HG03159 (cell line): ENCODE measurements at regions not wholly inside any gene's neighbourhood (a gene's known extent, or its start where the extent isn't known, plus 50 kb on each side); places are given as distances from the start of the nearest gene placed in this dataset.

Experiments
- ATAC-seq: cut with Tn5 transposase; IDR thresholded peaks from one replicate; pipeline ENCODE4 v1.9.1; 2021; ENCODE audit warnings: mild to moderate bottlenecking, moderate library complexity; ENCODE audit not compliant: unreplicated experiment

DNA sequence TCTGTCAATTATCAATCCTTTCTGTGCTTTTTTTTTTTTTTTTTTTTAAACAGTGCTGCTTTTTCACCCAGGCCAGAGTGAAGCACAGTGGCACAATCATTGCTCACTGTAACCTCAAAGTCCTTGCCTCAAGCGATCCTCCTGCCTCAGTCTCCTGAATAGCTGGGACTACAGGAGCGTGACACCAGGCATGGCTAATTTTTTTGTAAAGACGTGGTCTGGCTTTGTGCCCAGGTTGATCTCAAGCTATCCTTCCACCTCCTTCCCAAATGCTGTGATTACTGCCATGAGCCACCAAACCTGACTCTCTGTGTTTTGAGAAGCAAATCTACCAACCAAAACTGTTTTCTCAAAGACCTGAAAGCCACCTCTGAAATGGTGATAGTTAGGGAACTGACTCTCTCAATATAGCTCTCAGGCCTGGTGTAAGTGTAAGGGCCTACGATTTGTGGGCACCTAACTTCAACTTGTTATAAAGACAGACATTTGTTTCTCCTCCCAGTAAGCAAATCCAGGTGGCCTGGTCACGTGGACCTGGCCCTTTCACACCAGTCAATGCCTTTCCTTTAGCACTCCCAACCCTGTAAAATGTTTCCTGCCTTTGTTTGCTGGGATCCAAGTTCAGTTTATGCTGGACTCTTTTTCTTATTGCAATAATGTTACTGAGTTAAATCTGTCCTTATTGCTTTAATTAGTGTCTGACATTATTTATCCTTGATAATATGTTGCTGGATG lies 2015.9 kb downstream of the PCDH7 start:
- no peak for ATAC-seq

DNA sequence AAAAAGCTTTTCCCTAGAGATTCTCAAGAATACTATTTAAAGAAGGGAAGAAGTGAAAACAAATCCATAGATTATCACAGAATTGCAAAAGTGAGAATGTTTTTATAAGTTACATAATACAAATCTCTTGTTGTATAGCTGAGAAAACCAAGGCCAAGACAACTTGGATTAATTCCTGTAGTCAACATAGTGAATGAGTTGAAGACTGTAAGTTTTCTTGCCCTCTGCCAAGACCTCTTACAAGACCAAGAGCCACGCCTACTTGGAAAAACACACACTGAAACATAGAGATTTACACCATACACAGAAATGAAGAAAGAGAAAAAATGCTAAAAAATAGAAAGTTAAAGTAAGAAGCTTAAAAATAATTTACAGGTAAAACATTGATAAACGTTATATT lies 2024.0 kb downstream of the PCDH7 start:
- no peak for ATAC-seq

DNA sequence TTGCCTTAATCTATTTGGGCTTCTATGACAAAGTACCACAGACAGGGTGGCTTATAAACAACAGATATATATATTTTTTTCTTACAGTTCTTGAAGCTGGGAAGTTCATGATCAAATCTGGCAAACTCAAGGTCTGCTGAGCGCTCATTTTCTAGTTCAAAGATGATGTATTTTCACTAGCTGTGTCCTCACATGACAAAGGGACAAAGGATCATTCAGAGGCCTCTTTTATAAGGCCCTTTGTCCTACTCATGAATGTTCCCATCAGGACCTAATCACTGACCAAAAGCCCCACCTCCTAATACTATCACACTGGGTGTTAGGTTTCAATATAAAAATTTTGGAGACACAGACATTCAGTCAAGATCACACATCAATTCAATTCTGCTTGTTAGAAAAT lies 2025.2 kb downstream of the PCDH7 start:
- no peak for ATAC-seq

DNA sequence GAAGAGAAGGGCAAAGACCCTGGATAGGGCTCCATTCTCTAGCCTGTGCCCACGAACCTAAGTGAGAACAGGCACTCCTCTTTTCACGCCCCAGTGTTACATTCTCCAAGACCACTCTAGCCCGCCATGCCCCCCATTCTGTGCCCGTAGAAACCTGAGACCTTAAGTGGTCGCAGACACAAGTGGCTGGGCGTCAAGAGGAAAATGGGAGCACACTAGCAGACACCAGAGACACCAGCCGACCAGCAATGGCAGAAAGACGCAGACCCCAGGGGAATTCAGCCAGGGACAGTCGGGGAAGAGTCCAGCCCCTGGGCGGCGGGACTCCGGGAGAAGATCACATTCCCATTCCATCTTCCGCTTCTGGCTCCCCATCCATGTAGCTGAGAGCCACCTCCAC lies 2027.9 kb downstream of the PCDH7 start:
- no peak for ATAC-seq

DNA sequence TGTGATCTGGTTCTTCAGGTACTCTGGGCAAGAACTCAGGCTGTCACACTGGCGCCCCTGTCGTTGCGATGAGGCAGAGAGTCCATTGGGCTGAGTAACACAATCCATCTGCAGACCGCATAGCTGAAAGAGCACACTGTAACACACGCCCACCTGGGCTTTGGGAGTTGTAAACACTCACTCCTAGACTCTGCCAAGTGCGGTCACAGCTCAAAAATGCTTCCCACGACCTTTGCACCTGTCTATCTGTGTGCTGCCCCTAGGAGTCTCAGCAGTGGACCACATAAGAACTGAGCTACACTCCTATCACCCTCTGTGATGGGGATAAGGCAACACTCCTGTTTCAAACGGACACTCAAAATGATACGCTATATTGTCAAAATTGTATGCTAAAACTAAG lies 2028.3 kb downstream of the PCDH7 start:
- ATAC-seq, result no peak

DNA sequence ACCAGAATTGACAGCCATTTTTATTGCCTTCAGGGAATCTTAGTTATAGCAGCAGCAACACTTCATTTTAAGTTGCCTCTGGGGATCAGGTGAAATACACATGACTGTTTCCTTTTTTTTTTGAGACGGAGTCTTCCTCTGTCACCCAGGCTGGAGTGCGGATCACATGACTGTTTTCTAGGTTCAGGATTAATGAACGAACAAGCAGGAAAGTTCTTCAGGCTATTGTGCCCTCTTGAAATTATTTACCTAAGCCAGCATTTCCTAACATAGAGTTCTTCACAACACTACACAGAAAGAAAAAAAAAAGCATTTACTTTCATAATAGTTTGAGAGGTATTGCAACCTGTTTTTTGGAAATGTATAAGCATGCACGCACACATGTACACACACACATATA lies 2032.8 kb downstream of the PCDH7 start:
- ATAC-seq, result no peak

DNA sequence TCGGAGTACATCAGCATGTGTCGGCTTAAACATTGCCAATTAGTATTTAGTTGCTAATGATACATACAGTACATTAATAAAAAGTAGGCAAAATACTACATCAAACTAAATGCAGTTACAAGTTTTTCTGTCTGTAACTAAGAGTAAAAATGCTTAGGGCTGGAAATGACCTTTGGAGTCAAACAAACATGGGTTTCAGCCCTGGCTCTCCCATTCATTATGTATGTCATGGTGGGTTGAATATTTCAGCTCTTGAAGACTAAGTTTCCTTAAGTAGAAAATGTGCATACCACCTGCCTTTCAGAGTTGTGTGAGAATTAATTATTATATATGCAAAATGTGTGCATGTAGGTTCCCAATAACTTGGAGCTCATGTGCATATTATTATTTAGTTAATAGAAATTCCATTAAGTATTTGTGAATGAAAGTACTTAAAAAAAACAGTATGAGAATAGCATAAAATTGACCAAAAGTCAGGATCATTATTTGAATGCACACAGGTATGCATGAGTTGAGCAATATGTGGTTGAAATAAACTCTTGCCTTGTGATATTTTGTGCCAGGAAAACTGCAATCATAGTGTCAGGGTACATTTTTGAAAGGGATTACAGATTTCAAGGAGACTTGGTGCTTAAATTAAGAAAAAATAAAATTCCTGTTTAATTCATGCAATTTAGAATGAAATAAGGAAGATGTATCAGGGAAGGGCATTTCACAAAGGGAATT lies 2048.7 kb downstream of the PCDH7 start:
- no peak for ATAC-seq

DNA sequence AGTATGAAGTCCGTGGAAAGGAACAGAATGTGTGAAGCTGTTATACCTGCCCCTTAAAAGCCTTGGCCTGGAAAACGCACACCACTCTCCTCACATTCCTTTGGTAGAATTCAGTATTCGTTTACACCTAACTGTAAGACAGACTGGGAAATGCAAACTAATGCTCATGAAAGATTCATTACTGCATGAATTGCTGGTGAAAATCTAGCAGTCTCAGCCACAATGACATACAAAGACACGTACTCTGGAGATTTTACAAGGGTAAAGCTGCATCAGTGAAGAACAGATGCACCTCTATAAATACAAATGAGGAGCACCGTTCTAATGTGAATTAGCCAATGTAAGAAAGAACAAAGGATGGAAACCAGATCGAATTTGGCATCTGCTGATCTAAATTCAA lies 2051.3 kb downstream of the PCDH7 start:
- no peak for ATAC-seq

DNA sequence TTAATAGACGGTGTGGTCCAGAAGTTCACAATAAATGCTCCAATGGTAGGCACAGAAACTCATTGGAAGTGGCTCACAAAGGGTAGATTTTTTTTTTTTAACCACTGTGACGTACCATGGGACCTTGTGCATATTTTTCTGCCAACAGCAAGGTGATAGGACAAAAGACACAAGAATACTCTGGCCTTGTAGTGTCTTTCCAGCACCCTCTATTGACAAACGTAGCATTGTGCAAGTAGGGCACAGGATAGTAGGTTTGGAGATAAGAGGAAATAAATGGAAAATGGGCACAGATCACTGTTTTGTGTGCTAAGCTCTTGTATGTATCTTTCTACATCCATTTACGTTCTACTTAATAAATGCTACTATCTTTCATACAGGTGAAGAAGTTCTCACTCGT lies 2054.9 kb downstream of the PCDH7 start:
- ATAC-seq, result no peak

DNA sequence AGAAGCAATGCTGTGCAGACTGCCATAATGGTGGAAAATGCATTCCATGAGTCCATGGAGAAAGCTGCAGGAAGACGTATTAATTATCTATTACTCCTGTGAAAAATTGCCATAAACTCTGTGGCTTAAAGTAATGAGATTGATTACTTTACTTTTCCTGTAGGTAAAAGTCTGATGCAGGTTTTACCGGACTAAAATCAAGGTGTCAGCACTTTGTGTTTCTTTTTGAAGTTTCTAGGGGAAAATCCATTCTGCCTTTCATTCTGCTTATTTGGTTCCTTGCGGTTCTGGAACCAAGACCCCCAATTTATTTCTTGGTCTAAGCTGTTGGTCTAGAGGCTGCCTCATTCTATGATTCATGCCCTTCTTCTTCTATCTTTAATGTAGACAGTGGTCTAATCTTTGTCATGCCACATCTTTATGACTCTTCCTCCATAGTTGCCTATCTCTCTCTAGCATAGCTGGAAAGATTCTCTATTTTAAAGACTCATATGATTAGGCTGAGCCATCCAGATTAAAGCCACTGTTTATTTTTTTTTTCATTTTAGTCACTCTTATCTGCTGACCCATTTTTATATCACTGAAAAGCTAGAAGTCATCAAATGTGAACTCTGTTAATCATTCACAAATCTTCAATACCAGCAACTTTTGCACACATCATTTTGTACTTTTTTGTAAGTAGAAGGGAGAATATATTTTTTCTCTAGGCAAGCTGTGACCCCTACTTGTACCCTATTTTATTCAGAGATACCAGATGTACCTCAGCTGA lies 2056.4 kb downstream of the PCDH7 start:
- ATAC-seq, result no peak

DNA sequence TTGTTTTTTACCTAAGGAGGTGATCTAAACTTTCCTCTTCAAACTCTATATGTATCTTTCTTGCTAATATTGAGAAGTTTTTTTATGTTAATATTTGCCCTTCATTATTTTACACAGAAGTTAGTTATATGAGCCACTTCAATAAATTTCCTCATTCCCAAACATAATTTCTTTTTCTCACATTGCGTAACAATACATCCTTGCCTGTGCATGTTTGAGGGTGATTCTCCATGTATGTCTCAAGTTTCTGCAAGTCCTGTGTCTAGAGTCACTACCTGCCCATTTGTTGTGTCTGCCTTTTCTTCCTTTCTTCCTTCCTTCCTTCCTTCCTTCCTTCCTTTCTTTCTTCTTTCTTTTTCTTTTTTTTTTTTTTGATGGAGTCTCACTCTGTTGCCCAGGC lies 2057.9 kb downstream of the PCDH7 start:
- no peak for ATAC-seq

DNA sequence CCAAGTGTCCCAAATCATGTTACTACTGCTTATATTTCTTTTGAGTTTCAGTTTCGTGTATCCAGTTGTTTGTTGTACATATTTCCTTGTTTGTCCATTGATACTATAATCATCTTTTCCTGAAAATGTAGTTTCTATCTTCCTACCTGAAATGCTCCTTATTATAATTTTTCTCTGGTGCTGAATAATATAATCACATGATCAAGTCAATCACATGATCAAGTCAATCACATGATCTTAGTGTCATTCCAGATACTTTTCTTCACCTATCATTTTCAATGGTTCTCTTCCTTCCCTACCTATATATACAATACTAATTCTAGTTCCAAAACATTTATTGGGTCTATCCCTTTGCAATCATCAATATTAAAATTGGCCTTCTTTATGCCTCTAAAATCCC lies 2058.8 kb downstream of the PCDH7 start:
- no peak for ATAC-seq

DNA sequence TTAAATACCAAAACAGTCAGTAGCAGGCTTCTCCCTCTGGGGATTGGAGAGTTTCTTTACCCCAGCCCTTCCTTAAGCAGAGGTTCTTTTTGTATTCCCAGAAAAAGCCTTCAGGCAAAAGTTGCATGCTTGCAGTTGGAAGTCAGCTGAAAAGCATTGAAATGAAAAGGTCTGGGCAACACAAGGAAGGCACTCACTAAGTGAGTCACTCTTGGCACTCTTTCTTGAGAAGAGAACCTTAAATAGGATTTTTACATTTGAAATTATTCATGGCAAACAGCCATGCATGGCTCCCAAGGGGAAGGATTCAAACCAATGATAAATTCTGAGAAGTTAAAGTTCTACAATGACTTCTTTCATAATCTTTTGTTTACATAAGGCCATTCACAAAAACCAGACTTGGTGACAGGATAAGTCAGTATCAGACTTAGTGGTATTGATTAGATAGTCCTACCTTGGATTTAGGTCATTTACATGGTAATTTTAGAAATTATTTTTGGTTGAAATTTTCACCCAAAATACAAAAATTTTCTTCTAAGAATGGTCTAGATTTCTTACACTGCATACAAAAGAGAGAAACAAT lies 2068.9 kb downstream of the PCDH7 start:
- ATAC-seq, result no peak

DNA sequence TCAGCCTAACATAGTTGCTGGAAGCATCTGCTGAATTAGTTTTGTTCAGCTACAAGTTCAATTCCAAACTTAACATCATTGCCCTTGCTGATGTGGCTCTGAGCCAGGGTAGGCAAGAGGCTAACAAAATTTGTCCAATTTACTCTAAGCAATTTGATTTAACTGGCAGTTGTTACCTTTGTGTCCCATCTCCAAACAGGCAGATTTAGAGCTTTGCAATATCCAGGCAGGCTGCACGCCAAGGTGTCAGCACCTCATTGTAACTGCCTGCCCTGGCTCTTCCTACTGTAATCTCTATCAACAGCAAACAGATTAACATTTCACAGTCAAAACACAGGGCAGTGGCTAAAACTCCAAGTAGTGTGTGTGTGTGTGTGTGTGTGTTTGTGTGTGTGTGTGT lies 2070.6 kb downstream of the PCDH7 start:
- no peak for ATAC-seq

DNA sequence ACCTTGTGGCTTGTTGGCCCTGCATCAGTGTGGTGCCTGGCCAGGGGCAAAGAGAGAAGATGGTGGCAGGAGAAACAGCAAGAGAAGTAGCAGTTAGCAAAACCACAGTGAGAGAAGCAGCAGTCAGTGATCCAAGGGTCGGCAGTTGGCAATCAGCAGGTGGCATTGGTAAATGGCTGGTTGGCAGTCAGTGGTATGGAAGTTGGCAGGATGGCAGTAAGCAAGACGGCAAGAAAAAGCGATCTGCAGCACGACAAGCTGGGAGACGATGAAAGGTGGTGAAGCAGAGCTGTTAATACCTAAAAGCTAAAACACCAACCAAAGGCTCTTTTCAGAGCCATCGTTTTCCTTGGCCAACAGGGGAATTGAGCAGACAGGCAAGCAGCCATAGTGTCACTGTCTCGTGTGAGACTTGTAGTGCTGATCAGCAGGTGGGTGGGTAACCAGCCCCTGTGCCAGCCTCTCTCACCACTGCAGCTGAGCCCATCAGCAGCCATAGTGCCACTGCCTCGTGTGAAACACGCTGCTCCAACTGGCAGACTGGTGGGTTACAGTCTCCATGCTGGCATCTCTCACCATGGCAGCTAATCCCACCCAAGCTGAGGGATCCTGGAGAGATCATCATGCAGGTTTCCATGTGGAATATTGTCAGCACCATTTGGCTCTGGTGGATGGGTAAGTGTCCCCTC lies 2078.4 kb downstream of the PCDH7 start:
- ATAC-seq, result no peak

DNA sequence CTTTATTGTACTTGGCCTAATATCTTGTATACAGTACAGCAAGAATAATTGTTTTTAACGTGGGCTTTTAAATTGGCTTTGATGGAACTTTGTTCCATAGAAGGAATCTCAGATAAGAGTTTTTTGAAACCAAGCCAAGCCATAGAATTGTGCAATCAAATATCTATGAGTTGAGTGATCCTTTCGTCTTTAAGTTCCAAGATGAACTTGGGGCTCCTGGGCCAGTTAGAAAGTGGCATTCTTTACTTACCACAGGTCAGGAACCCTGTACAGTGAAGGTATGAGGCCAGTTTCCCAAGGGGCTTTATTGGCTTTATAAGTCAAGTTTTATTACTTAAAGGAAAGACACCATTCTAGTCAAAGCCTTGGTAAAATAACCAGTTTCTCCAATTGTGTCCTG lies 2104.2 kb downstream of the PCDH7 start:
- no peak for ATAC-seq

DNA sequence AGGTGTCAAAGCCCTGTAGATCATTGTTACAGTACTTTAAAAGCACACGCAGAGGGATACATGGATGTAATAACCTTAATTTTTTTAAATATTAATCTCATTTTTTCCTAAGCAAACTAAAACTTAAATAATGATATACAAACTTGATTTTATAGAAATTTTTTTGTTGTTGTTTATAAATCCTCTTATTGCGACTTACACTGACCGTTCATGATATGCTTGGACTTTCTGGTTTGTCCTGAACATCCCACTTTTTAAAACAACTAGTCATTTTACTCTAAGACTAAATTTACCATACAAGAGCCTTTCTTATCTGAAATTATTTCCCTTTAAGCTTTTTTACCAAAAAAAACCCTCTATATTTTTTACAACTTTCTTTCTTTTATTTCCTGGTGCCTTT lies 2106.0 kb downstream of the PCDH7 start:
- ATAC-seq, result no peak

DNA sequence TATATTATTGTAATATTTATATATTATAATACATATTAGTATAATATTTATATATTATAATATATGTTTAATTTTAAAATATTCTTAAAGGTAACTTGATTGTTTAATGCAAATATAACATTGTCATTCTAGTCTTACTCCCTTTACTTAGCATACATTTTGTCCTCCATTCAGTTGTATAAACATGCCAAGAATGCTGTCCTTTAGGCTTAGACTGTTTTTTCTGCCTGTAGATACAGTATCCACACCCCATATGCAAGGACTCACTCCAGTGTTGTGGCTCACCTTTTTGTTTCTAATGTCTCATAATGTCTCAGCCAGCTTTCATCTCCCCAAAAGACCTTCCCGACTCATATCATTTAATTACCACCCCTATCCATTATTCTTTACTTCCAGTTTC lies 2110.0 kb downstream of the PCDH7 start:
- ATAC-seq, result no peak

DNA sequence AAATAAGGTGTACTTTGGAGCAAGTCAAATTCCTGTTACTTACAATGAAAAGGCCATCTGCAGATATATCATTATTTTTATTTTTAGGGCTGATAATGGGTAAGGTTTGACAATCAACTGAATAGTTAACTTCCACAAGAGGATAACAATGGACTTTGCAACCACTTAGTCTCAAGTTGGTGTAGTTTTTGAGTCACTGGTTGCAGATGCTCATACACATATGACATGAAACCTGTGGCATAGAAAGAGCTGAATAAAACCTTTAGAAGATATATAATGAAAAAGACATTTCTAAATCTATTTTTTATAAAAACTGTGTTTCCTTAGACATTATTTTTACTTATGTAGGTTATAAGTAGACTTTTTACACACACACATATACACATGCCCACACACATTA lies 2110.9 kb downstream of the PCDH7 start:
- ATAC-seq, result no peak

DNA sequence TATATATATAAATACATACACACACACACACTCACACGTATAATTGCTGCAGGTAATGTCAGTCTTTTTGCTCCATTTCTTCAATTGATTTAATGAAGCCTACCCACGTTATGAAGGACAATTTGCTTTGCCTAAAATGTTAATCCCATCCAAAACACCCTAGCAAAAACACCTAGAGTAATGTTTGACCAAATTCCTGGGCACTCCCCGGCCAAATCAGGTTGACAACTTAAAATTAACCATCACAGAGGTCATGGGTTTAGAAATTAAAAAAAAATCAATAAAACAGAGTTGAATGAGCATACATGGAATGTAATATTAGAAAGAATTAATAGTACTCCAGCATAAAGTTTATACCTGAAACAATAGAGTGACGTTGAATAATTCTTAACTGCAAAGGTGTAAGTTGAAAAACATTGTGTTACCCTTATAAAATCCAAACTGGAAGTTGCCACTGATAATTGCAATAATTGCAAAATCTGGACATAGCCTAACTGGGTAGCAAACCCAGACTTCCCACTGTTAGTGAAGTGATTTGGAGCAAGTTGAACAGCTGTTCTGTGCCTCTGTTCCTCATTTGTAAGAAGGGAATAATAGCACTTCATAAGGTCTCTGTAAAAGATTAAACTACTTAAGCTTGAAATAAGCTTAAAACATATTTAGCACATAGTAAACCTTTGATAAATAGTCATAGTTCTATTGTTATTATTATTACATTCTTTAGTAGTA lies 2120.5 kb downstream of the PCDH7 start:
- ATAC-seq, result no peak
